ENCODE measurements at regions not wholly inside any gene's neighbourhood (a gene's known extent, or its start where the extent isn't known, plus 50 kb on each side); places are given as distances from the start of the nearest gene placed in this dataset.

DNA sequence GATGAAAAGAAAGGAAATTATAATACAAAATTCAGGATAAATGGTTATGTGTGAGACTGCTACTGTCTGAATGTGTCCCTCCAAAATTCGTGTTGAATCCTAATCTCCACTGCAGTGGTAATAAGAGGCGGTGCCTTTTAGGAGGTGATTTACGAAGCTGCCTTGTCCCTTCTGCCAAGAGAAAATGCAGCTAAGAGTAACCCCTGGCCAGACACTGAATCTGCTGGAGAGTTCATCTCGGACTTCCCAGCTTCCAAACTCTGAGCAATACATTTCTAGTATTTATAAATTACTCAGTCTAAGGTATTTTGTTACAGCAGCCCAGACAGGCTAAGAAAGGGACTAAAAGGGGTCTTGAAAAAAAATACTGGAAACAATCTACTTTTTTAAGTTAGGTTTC, 152.6 kb downstream of the KLF12 start:
- TF ChIP-seq, protein P1, sequence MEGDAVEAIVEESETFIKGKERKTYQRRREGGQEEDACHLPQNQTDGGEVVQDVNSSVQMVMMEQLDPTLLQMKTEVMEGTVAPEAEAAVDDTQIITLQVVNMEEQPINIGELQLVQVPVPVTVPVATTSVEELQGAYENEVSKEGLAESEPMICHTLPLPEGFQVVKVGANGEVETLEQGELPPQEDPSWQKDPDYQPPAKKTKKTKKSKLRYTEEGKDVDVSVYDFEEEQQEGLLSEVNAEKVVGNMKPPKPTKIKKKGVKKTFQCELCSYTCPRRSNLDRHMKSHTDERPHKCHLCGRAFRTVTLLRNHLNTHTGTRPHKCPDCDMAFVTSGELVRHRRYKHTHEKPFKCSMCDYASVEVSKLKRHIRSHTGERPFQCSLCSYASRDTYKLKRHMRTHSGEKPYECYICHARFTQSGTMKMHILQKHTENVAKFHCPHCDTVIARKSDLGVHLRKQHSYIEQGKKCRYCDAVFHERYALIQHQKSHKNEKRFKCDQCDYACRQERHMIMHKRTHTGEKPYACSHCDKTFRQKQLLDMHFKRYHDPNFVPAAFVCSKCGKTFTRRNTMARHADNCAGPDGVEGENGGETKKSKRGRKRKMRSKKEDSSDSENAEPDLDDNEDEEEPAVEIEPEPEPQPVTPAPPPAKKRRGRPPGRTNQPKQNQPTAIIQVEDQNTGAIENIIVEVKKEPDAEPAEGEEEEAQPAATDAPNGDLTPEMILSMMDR (IDR thresholded peaks at IDR 0.05), result no peak
- Histone ChIP-seq H3K4me3 (no peak overlapping the region), H3K9me3 (no peaks in the 10 kb centered on the region), H3K27ac (no peak overlapping the region), H3K4me1 (peaks cover 0 to 25% (median 0%) of the 10 kb centered on the region in 4 donors), H3K27me3 (no peaks in the 10 kb centered on the region), H3K36me3 (no peaks in the 10 kb centered on the region)
- intact Hi-C loops (cut with DNase I; ENCODE audit: low total_unique reads), result no loop called here
- DNase-seq, result no peak

DNA sequence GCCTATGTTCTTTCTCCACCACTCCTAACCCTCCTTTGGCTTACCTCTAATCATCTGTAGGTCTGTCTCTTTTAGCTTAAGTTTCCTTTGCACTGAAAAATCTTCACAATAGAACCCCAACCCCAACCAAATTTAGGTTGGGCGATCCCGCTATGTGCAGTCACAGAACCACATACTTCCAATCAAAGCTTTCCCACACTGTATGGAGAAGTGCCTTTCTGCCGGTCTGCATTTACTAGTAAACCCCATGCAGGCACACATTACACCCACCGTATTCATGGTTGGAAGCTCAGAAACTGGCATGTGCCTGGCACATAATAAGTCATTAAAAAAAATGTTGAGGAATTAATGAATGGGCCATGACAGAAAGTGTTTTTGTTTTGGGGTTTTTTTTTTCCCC, 158.4 kb downstream of the KLF12 start:
- Histone ChIP-seq H3K4me3 (no peak overlapping the region), H3K4me1 (peaks cover 0 to 32% (median 4%) of the 10 kb centered on the region in 4 donors), H3K27ac (no peak overlapping the region), H3K9me3 (no peaks in the 10 kb centered on the region), H3K36me3 (no peaks in the 10 kb centered on the region), H3K27me3 (no peaks in the 10 kb centered on the region)
- DNase-seq, result no peak
- TF ChIP-seq, protein P1 (IDR thresholded peaks at IDR 0.05), result no peak
- intact Hi-C loops (cut with DNase I; ENCODE audit: low total_unique reads), result no loop called here

DNA sequence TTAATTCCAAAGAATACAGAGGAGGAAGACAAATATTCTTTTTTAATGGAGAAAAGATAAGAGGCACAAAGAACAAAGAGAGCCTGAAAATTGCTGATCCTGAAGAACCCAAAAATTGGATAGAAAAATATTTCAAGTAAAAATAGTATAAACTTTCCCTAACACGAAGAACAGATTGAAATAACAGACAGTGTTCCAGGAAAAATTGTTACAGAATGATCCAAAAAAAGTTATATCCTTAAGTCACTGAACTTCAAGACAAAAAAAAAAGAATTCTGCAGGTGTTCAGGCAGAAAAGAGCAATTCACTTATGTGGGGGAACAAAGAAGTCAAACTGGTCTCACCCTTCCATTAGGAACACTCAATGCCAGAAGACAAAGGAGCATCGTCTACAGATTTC, 160.2 kb downstream of the KLF12 start:
- no peak overlapping the region for H3K4me3 ChIP-seq
- peaks cover 0 to 50% (median 6%) of the 10 kb centered on the region in 4 donors for H3K4me1 ChIP-seq
- no peak for DNase-seq
- intact Hi-C loops (cut with DNase I; ENCODE audit: low total_unique reads), result no loop called here
- TF ChIP-seq, protein P1 (IDR thresholded peaks at IDR 0.05), result no peak
- no peaks in the 10 kb centered on the region for H3K27me3 ChIP-seq
- peak overlapping the region; percentile 1 to 6 for H3K27ac ChIP-seq
- H3K9me3 ChIP-seq, result no peaks in the 10 kb centered on the region
- no peaks in the 10 kb centered on the region for H3K36me3 ChIP-seq

DNA sequence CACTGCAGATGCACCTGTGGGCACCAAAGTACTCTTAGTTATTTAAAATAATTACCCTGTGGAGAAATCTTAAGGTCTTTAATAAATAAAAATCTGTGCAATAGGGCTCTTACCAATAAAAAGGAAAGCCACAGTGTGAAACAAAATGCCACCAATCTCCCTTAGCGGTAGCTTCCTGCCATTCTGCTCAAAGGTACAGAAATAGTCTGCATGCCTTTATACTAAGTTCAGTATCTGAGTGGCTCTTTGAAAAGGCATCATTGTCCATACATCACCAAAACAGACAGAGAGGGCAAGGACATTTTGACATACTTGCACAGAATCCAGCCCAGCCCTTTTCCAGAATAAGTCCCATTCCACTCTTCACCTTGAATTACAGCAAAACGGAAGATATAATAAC, 161.0 kb downstream of the KLF12 start:
- DNase-seq, result no peak
- Histone ChIP-seq H3K4me1 (peaks cover 0 to 54% (median 6%) of the 10 kb centered on the region in 4 donors), H3K27me3 (no peaks in the 10 kb centered on the region), H3K4me3 (no peak overlapping the region), H3K36me3 (no peaks in the 10 kb centered on the region), H3K9me3 (no peaks in the 10 kb centered on the region), H3K27ac (peak overlapping the region in 1 of 2 donors; percentile 1)
- intact Hi-C loops (cut with DNase I; ENCODE audit: low total_unique reads), result no loop called here
- TF ChIP-seq, protein P1 (IDR thresholded peaks at IDR 0.05), result no peak

DNA sequence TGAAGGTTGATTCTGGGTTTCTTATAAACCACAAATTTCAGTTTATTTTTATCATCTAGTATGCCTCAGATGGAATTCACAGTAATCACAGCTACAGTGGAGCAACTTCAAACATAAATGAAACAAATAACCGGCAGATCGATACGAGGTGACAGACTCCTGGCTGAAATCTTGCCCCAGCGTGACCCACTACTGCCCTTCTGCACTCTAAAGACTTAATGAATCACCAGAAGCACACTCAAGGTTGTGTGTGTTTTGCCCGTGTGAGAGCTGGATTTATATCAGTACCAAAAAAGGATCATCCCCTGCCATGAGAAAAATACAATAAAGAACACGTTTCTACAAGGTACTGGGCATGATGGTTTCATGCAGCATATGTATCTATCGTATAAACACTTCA, 161.7 kb downstream of the KLF12 start:
- Histone ChIP-seq H3K9me3 (no peaks in the 10 kb centered on the region), H3K27me3 (no peaks in the 10 kb centered on the region), H3K27ac (no peak overlapping the region), H3K4me3 (no peak overlapping the region), H3K36me3 (no peaks in the 10 kb centered on the region), H3K4me1 (peaks cover 0 to 60% (median 6%) of the 10 kb centered on the region in 4 donors)
- intact Hi-C loops (cut with DNase I; ENCODE audit: low total_unique reads), result no loop called here
- TF ChIP-seq, protein P1 (IDR thresholded peaks at IDR 0.05), result no peak
- DNase-seq, result no peak

DNA sequence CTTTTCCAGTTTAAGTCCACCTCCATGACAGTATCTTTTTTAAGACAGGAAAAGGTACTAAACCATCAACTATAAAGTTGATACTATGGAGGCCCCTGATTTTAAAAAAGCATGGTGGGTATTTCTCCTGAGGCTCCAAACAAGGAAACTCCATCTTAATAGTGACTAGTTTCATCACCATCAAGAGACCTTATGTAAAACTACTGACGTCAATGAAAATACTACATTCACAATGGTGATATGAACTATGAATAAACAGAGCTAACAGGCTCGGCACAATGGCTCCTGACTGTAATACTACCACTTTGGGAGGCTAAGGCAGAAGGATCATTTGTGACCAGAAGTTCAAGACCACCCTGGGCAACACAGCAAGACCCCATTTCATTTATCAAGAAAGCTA, 162.7 kb downstream of the KLF12 start:
- intact Hi-C loops (cut with DNase I; ENCODE audit: low total_unique reads), result no loop called here

More for the DNA sequence above, 162.7 kb downstream of the KLF12 start:
- peaks cover 0 to 70% (median 7%) of the 10 kb centered on the region in 4 donors for H3K4me1 ChIP-seq
- no peak for DNase-seq
- no peak overlapping the region for H3K4me3 ChIP-seq
- H3K36me3 ChIP-seq, result no peaks in the 10 kb centered on the region
- TF ChIP-seq, protein P1 (IDR thresholded peaks at IDR 0.05), result no peak
- no peak overlapping the region for H3K27ac ChIP-seq
- no peaks in the 10 kb centered on the region for H3K9me3 ChIP-seq
- H3K27me3 ChIP-seq, result no peaks in the 10 kb centered on the region

All from tibial artery (tissue), 4 donors.